ENCODE measurements at regions not wholly inside any gene's neighbourhood (a gene's known extent, or its start where the extent isn't known, plus 50 kb on each side); places are given as distances from the start of the nearest gene placed in this dataset.

- no peak for DNase-seq
Measured at GRCh38 chr7:46173476-46174195, 252.6 kb upstream of the IGFBP3 start.

- DNase-seq: no peak
Measured at GRCh38 chr7:46170792-46171191, 249.7 kb upstream of the IGFBP3 start.

DNA sequence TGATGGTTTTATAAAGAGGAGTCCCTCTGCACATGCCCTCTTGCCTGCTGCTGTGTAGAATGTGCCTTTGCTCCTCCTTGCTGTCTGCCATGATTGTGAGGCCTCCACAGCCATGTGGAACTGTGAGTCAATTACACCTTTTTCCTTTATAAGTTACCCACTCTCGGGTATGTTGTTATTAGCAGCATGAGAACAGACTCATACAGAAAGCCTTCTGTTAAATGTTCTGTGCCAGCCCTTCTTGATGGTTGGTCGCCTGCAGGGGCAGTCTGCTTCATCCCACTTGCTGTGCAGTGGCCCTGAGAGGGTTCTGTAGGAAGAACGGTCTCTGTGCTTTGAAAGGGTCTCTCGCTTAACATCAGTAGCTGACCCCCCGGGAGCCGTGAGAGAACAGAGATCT lies 248.9 kb upstream of the IGFBP3 start:
- DNase-seq: no peak

GRCh38 chr7:46169384-46169755 lies 248.3 kb upstream of the IGFBP3 start:
- DNase-seq: no peak

DNA sequence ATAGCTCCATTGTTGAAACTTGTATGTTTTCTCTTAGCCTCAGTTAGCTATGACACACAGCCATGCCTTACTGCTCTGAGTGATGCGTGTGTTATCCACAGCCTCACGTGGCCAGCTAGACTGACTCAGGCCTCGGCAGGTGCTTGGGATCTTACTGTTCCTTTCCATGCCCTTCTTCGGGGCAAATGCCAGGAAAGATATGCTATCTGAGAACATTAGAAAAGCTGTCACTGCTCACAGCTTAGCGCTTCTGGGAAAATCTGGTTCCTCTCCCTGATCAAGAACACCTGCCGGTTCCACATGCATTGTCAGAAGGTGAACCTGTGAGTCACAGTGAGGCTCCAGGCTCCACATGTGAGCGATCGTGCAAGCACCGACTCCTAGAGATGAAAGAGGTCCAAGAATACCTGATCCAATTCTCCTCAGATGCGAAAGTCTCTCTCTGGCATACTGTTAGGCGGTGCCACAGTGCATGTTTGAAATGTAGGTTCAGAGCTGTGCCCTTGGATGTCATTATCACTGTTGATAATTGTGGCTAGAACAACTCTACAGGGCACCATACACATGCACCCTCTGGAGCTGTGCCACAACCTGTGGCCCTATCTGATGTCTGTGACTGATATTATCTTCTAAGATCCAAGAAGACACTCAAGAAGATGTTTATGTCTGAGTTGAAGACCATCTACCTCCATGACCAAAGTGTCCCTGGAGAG lies 247.8 kb upstream of the IGFBP3 start:
- DNase-seq: no peak

- no peak for DNase-seq
Measured at GRCh38 chr7:46168231-46168630, 247.2 kb upstream of the IGFBP3 start.

- DNase-seq: no peak
Measured at GRCh38 chr7:46165276-46165675, 244.2 kb upstream of the IGFBP3 start.

- DNase-seq: no peak
Measured at GRCh38 chr7:46164629-46165028, 243.6 kb upstream of the IGFBP3 start.

- DNase-seq: no peak
Measured at GRCh38 chr7:46163246-46163645, 242.2 kb upstream of the IGFBP3 start.

DNA sequence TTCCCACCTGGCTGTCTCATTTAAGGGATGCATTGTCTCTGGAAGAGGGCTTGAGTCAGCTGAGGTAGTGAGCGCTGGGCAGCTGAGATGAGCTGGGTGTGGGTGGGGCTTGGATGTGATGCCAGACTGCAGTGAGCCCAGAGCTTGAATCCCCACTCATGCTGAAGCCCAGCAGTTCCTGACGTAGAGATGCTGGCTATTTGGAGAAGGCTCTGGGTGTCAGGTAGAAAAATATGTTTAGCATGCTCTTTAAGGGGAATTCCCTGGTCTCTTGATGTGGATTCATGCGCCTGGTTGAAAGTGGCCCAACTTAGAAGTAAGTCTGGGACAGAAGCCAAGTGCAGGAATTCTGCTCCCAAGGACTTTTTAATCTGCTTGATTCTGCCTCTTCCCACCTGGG lies 241.5 kb upstream of the IGFBP3 start:
- no peak for DNase-seq

- no peak for DNase-seq
Measured at GRCh38 chr7:46160861-46161260, 239.8 kb upstream of the IGFBP3 start.

DNA sequence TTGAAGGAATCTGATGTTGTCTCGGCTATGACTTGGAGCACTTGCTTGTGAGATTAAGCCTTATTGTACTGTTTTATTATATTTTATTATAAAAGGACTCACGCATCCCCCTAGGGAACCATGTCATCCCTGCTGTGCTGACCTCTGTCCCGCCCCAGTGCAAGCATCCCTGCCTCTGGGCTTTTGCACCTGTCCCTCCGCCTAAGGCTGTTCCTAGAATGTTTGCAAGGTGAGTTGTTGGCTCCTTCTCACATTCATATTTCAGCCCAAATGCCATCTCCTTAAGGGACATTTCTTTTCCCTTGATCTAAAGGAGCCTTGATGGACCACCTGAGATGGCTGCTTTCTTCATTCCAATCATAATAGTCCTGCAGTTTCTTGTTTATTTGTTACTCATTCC lies 236.9 kb upstream of the IGFBP3 start:
- DNase-seq: no peak

GRCh38 chr7:46157404-46157803 lies 236.3 kb upstream of the IGFBP3 start:
- DNase-seq: no peak

DNA sequence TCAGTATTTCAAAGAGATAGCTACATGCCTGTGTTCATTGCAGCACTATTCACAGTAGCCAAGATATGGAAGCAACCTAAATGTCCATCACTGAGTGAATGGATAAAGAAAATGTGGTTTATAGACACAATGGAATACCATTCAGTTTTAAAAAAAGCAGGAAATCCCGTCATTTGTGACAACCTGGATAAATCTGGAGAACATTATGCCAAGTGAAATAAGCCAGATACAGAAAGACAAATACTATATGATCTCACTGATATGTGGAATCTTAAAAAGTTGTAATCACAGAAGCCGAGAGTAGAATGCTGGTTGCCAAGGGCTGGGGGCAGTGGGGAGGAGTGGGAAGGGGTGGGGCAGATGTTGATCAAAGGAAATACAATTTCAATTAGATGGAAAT lies 235.8 kb upstream of the IGFBP3 start:
- DNase-seq: no peak

GRCh38 chr7:46156086-46156485 lies 235.0 kb upstream of the IGFBP3 start:
- no peak for DNase-seq

DNA sequence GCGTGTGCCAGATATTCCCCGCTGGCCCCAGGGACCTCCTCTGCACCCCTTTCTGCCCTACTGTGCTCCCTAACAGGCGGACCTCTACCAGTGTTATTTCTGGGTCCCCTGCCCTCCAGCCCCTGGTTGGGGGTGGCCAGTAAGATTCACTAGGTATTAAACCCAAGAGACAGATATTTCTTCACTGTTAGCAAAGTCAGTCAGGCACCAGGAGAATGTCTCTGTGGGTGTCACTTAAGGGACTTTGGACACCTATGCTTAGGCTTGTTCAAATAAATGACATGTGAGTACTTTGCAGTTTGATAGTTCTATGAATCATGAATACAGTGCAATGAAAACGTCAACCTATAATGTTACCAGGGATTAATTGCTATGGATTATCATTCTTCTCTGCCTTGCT lies 234.3 kb upstream of the IGFBP3 start:
- DNase-seq: no peak

- no peak for DNase-seq
Measured at GRCh38 chr7:46153951-46154787, 233.1 kb upstream of the IGFBP3 start.

- no peak for DNase-seq
Measured at GRCh38 chr7:46153583-46153950, 232.5 kb upstream of the IGFBP3 start.

- DNase-seq: no peak
Measured at GRCh38 chr7:46152696-46153095, 231.6 kb upstream of the IGFBP3 start.

DNA sequence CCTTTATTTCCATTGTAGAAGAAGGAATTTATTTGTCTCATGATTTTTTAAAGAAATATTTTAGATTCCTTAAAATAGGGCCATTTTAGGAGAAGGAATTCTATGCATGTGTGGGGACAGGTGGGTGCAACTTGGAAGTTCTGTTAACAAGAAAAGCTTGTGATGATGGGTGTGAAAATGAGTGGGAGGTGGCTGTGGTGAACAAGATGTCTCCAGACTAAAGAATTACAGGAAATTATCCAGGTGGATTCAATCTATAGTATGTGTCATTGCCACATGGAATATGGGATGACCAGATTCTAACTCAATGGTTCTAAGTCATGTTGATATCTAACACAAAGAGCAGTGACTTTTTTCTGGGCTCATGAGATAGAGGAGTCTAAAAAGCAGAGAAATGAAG lies 229.6 kb upstream of the IGFBP3 start:
- no peak for DNase-seq

GRCh38 chr7:46150202-46150601 lies 229.1 kb upstream of the IGFBP3 start:
- no peak for DNase-seq

GRCh38 chr7:46147871-46148270 lies 226.8 kb upstream of the IGFBP3 start:
- no peak for DNase-seq

GRCh38 chr7:46146454-46147255 lies 225.6 kb upstream of the IGFBP3 start:
- no peak for DNase-seq
